Sigmoid colon (tissue), 4 donors: ENCODE measurements at regions not wholly inside any gene's neighbourhood (a gene's known extent, or its start where the extent isn't known, plus 50 kb on each side); places are given as distances from the start of the nearest gene placed in this dataset.
A peak's percentile ranks its signal among the peaks of the same experiment; 100 is the strongest.

Source experiments
- CTCF ChIP-seq, 4 experiments: fragments of 450-650 bp in 3 of 4; fragments of 200-600 bp in 1 of 4; IDR thresholded peaks; one replicate each; pipeline ENCODE4 v1.5.1; 2016 to 2019; ENCODE audit warnings: antibody characterized with exemption in 4 of 4, mild to moderate bottlenecking in 3 of 4, moderate library complexity in 2 of 4
- EP300 ChIP-seq, 4 donors: sonication (generic); formaldehyde crosslinking; IDR thresholded peaks; one replicate each; pipeline ENCODE4 v1.6.1; 2017; ENCODE audit warnings: antibody characterized with exemption in 4 of 4
- POLR2A ChIP-seq, 2 donors: fragments of 450-650 bp; IDR thresholded peaks; one replicate each; pipeline ENCODE4 v1.6.1; 2016; ENCODE audit warnings: antibody characterized with exemption in 2 of 2, mild to moderate bottlenecking in 2 of 2, moderate library complexity in 2 of 2
- POLR2AphosphoS5 ChIP-seq, 4 donors: sonication (generic); formaldehyde crosslinking; IDR thresholded peaks; one replicate each; pipeline ENCODE4 v1.6.1; 2017; ENCODE audit warnings: antibody characterized with exemption in 4 of 4

- TF ChIP-seq CTCF (IDR thresholded peaks at IDR 0.05) (no peak), EP300 (IDR thresholded peaks at IDR 0.05) (peak in 1 of 4 donors; percentile 51), POLR2A (IDR thresholded peaks at IDR 0.05) (no peak), POLR2AphosphoS5 (IDR thresholded peaks at IDR 0.05) (peak in 1 of 4 donors; percentile 60)
These were observed 100.1 kb upstream of the ASAP2 start for GRCh38 chr2:9106338-9107167.
